RWPE2 (cell line): ENCODE measurements at regions not wholly inside any gene's neighbourhood (a gene's known extent, or its start where the extent isn't known, plus 50 kb on each side); places are given as distances from the start of the nearest gene placed in this dataset.
A peak's percentile ranks its signal among the peaks of the same experiment; 100 is the strongest.

Experiments
- ATAC-seq: fragments of 200-7000 bp; cut with Tn5 transposase; 3 replicates; pipeline ENCODE4 v1.9.1; 2021; ENCODE audit warnings: low read depth
- DNase-seq: peaks from one replicate; pipeline ENCODE4 v3.0.0-alpha.2; 2020; ENCODE audit warnings: low spot score
- H3K27ac ChIP-seq: fragments of 450-650 bp; 2 replicates; pipeline ENCODE4 v1.5.1; 2017; ENCODE audit warnings: mild to moderate bottlenecking; ENCODE audit not compliant: poor library complexity, severe bottlenecking
- H3K27me3 ChIP-seq: fragments of 250-450 bp; sonication (Bioruptor Pico); 2 replicates; pipeline ENCODE4 v1.5.1; 2021; ENCODE audit warnings: mild to moderate bottlenecking, moderate library complexity; ENCODE audit not compliant: insufficient read depth, poor library complexity, severe bottlenecking
- H3K36me3 ChIP-seq: fragments of 250-450 bp; sonication (Bioruptor Pico); 2 replicates; pipeline ENCODE4 v1.5.1; 2020; ENCODE audit warnings: low read depth, mild to moderate bottlenecking, moderate library complexity
- H3K4me1 ChIP-seq: fragments of 250-450 bp; sonication (Bioruptor Pico); 2 replicates; pipeline ENCODE4 v1.5.1; 2021; ENCODE audit warnings: mild to moderate bottlenecking, moderate library complexity; ENCODE audit not compliant: insufficient read depth, poor library complexity, severe bottlenecking
- H3K4me3 ChIP-seq: fragments of 250-450 bp; sonication (Bioruptor Pico); 2 replicates; pipeline ENCODE4 v1.5.1; 2021; ENCODE audit warnings: mild to moderate bottlenecking, moderate library complexity; ENCODE audit not compliant: severe bottlenecking
- H3K9me3 ChIP-seq: fragments of 250-450 bp; sonication (Bioruptor Pico); 2 replicates; pipeline ENCODE4 v1.5.1; 2021; ENCODE audit warnings: mild to moderate bottlenecking, moderate library complexity; ENCODE audit not compliant: severe bottlenecking
- TF ChIP-seq, protein P1 (sequence below): fragments of 450-650 bp; IDR thresholded peaks from one replicate; pipeline ENCODE4 v1.5.1; 2017; ENCODE audit warnings: mild to moderate bottlenecking, moderate library complexity; ENCODE audit not compliant: poor library complexity, severe bottlenecking

DNA sequence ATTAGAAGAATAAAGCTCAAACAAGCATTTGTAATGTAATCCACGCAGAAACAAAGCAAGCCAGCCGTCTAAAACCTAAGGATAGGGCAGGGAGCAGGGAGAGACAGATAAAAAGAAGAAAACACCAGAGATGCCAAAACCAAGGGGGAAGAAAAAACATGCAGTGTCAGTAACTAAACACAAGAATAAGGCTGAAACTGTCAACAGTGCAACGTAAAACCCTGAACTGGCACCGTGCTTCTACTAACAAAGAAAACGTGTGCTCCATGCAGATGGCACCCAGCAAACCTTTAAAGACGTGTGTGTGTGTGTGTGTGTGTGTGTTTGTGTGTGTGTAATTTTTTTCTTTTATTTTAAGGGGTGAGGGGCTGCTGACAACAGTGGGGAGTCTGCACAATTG lies 88.4 kb upstream of the TAB2 start:
- no peak overlapping the region for H3K4me3 ChIP-seq
- no peaks in the 10 kb centered on the region for H3K27me3 ChIP-seq
- H3K9me3 ChIP-seq = no peaks in the 10 kb centered on the region
- H3K36me3 ChIP-seq = no peaks in the 10 kb centered on the region
- no peak for ATAC-seq
- DNase-seq = no peak
- TF ChIP-seq, protein P1, sequence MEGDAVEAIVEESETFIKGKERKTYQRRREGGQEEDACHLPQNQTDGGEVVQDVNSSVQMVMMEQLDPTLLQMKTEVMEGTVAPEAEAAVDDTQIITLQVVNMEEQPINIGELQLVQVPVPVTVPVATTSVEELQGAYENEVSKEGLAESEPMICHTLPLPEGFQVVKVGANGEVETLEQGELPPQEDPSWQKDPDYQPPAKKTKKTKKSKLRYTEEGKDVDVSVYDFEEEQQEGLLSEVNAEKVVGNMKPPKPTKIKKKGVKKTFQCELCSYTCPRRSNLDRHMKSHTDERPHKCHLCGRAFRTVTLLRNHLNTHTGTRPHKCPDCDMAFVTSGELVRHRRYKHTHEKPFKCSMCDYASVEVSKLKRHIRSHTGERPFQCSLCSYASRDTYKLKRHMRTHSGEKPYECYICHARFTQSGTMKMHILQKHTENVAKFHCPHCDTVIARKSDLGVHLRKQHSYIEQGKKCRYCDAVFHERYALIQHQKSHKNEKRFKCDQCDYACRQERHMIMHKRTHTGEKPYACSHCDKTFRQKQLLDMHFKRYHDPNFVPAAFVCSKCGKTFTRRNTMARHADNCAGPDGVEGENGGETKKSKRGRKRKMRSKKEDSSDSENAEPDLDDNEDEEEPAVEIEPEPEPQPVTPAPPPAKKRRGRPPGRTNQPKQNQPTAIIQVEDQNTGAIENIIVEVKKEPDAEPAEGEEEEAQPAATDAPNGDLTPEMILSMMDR = no peak
- H3K27ac ChIP-seq = no peak overlapping the region
- H3K4me1 ChIP-seq = peaks cover 15% of the 10 kb centered on the region

DNA sequence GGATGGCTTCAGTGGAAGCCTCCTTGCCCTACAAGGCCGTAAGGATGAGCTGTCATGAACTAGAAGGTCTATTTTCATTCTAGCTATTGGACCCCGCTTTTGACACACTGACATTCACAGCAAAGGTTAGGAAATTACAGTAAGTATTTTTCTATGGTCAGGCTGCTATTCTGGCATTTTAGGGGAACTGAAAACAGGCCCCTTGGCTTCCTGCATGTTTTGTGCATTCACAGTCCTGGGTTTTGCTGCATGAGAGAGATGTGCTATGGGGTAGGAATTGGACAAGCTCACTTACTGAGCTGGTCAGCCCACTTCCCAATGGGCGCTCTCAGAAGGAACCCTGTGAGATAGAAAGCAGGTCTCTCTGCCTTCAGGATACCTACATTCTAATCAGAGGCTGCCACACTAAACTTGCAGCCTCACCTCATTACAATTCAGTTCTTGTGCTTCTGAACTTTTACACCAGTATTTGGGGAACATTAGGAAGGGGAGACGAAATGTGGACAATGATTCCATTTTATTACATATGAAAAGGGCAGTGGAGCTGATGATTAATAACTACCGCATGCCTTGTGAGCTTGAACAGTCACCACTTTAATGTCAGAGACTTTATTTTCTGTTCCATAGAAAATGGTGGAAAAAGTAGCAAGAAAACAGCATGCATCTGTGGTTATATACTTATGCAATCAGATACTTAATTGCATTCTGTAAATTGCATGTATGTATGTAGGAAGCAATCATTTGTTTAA lies 86.6 kb upstream of the TAB2 start:
- no peak overlapping the region for H3K4me3 ChIP-seq
- peaks cover 28% of the 10 kb centered on the region for H3K4me1 ChIP-seq
- no peak for ATAC-seq
- H3K27ac ChIP-seq = no peak overlapping the region
- no peaks in the 10 kb centered on the region for H3K9me3 ChIP-seq
- TF ChIP-seq, protein P1 = no peak
- H3K27me3 ChIP-seq = no peaks in the 10 kb centered on the region
- DNase-seq = no peak
- H3K36me3 ChIP-seq = no peaks in the 10 kb centered on the region

DNA sequence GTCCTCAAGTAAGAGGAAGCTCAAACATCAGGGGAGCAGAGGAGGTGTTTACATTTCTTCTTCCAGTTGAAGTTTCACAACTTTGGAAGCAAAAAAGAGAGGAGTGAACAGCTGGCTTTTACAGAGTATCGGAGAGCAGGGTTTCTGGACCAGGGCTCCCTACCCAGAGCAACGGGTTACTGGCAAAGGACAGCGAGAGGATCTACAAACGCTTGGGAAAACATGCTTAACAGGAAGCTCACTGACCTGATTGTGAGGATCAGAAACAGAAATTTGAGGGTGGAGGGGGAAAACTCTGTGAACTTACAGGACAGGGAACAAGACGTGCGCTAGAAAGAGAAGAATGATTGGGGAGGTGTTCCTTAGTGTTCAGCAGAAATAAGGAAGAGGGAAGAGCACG lies 85.7 kb upstream of the TAB2 start:
- ATAC-seq = no peak
- H3K27me3 ChIP-seq = no peaks in the 10 kb centered on the region
- H3K4me3 ChIP-seq = no peak overlapping the region
- H3K4me1 ChIP-seq = peaks cover 28% of the 10 kb centered on the region
- no peaks in the 10 kb centered on the region for H3K36me3 ChIP-seq
- no peak overlapping the region for H3K27ac ChIP-seq
- no peak for DNase-seq
- H3K9me3 ChIP-seq = no peaks in the 10 kb centered on the region
- TF ChIP-seq, protein P1 = no peak

DNA sequence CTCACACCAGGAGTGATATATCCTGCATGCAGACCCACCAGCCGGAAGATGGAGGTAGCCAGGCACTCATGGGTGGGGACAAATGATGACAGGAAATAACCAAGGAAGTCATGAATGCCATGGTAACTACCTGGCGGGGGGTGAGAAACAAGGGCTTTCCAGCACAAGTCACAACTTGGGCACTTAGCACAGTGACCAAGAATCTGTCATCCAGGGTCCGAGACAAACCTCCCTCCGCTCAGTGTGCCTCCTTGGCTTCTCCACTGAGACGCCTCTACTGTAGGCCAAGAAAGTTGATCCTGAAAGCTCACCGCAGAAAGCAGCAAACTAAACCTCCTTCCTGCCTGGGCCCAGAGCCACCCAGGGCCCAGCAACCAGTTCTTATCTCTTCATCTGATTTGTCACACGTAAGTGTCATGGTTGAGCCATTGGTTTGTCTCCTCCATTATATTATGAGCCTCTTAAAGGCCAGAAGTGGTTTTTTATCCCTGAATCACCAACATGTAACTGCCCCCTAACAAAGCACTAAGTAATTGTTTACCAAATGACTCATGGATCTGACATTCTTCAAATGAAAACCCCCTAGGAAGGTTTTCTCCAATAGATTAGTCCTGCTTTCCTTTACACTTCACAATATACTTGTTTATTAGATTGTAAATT lies 84.3 kb upstream of the TAB2 start:
- Histone ChIP-seq H3K9me3 (no peaks in the 10 kb centered on the region), H3K27ac (peak overlapping the region; percentile 94), H3K36me3 (no peaks in the 10 kb centered on the region), H3K4me3 (no peak overlapping the region), H3K27me3 (no peaks in the 10 kb centered on the region), H3K4me1 (peaks cover 28% of the 10 kb centered on the region)
- TF ChIP-seq, protein P1 = no peak
- ATAC-seq = peak; percentile 80
- no peak for DNase-seq
